ENCODE measurements at regions not wholly inside any gene's neighbourhood (a gene's known extent, or its start where the extent isn't known, plus 50 kb on each side); places are given as distances from the start of the nearest gene placed in this dataset.
A peak's percentile ranks its signal among the peaks of the same experiment; 100 is the strongest.

DNA sequence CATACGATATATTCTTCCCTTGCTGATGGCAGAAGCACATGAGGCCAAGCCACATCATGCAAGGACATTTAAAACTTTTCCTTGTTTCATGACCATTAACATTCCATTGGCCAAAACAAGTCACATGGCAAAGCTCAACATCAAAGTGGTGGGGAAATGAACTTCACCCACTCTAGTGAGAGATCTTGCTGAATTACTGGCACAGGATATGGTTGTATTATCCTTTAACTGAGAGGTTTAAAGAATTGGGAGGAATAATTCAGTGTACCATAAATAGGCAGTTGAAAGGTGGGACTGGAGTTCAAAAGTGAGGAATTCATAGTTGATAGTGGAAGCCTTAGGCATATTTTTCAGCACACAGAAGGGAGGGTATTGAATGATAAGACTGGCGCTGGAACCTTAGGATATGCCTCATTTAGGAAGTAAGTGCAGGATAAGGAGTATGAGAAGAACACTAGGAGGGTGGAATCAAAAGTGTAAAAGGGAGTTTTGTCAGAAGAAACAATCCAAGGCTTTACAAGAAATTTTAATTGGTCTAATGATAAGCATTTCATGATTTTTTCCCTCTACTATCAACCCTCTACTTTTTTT is 398.8 kb downstream of the C12orf75 start:
- no peak for TF ChIP-seq TCF12 (IDR thresholded peaks at IDR 0.05; ENCODE audit: low read depth)
- TF ChIP-seq EGR1 (IDR thresholded peaks at IDR 0.05): no peak
- no peak for TF ChIP-seq FOXM1 (IDR thresholded peaks at IDR 0.05; ENCODE audit: borderline replicate concordance, low read depth)
- TF ChIP-seq MAX (IDR thresholded peaks at IDR 0.05): no peak
- no peak for TF ChIP-seq REST (IDR thresholded peaks at IDR 0.05; ENCODE audit: low read depth)
- peak; percentile 46; the same call in 1 of the 2 replicates for TF ChIP-seq USF1 (IDR thresholded peaks at IDR 0.05)

GRCh38 chr12:105729926-105730325 is 399.4 kb downstream of the C12orf75 start:
- TF ChIP-seq CREB1 (IDR thresholded peaks at IDR 0.05; ENCODE audit: low read depth) (no peak), CEBPB (IDR thresholded peaks at IDR 0.05) (no peak), REST (IDR thresholded peaks at IDR 0.05; ENCODE audit: low read depth) (no peak), EGR1 (IDR thresholded peaks at IDR 0.05) (no peak), NFIC (IDR thresholded peaks at IDR 0.05) (no peak), MAX (IDR thresholded peaks at IDR 0.05) (no peak), USF1 (IDR thresholded peaks at IDR 0.05) (no peak), TEAD4 (IDR thresholded peaks at IDR 0.05) (no peak), TCF12 (IDR thresholded peaks at IDR 0.05; ENCODE audit: low read depth) (no peak), RAD21 (IDR thresholded peaks at IDR 0.05; ENCODE audit: low read depth) (no peak), YY1 (IDR thresholded peaks at IDR 0.05; ENCODE audit: low read depth) (no peak)

- no peak for TF ChIP-seq USF1 (IDR thresholded peaks at IDR 0.05)
- TF ChIP-seq MAX (IDR thresholded peaks at IDR 0.05): no peak
- TF ChIP-seq TAF1 (IDR thresholded peaks at IDR 0.05; ENCODE audit: low read depth): no peak
- no peak for TF ChIP-seq TEAD4 (IDR thresholded peaks at IDR 0.05)
- TF ChIP-seq REST (IDR thresholded peaks at IDR 0.05; ENCODE audit: low read depth): no peak
- no peak for TF ChIP-seq EGR1 (IDR thresholded peaks at IDR 0.05)
- TF ChIP-seq TCF12 (IDR thresholded peaks at IDR 0.05; ENCODE audit: low read depth): no peak
- no peak for TF ChIP-seq FOXM1 (IDR thresholded peaks at IDR 0.05; ENCODE audit: borderline replicate concordance, low read depth)
- TF ChIP-seq EP300 (IDR thresholded peaks at IDR 0.05; ENCODE audit: borderline replicate concordance): no peak
- no peak for TF ChIP-seq RAD21 (IDR thresholded peaks at IDR 0.05; ENCODE audit: low read depth)
- TF ChIP-seq NFIC (IDR thresholded peaks at IDR 0.05): no peak
- TF ChIP-seq CEBPB (IDR thresholded peaks at IDR 0.05): no peak
- TF ChIP-seq YY1 (IDR thresholded peaks at IDR 0.05; ENCODE audit: low read depth): no peak
- no peak for TF ChIP-seq ZBTB7A (IDR thresholded peaks at IDR 0.05; ENCODE audit: low read depth)
- no peak for TF ChIP-seq CREB1 (IDR thresholded peaks at IDR 0.05; ENCODE audit: low read depth)
Measured at GRCh38 chr12:105733579-105733978, 403.1 kb downstream of the C12orf75 start.

- TF ChIP-seq MAX (IDR thresholded peaks at IDR 0.05) (no peak), ZBTB7A (IDR thresholded peaks at IDR 0.05; ENCODE audit: low read depth) (no peak), CREB1 (IDR thresholded peaks at IDR 0.05; ENCODE audit: low read depth) (no peak), EP300 (IDR thresholded peaks at IDR 0.05; ENCODE audit: borderline replicate concordance) (no peak), USF1 (IDR thresholded peaks at IDR 0.05) (no peak), NFIC (IDR thresholded peaks at IDR 0.05) (no peak), YY1 (IDR thresholded peaks at IDR 0.05; ENCODE audit: low read depth) (no peak), TAF1 (IDR thresholded peaks at IDR 0.05; ENCODE audit: low read depth) (no peak), RAD21 (IDR thresholded peaks at IDR 0.05; ENCODE audit: low read depth) (no peak), FOXM1 (IDR thresholded peaks at IDR 0.05; ENCODE audit: borderline replicate concordance, low read depth) (no peak), CEBPB (IDR thresholded peaks at IDR 0.05) (no peak), EGR1 (IDR thresholded peaks at IDR 0.05) (no peak), REST (IDR thresholded peaks at IDR 0.05; ENCODE audit: low read depth) (no peak), TEAD4 (IDR thresholded peaks at IDR 0.05) (no peak), TCF12 (IDR thresholded peaks at IDR 0.05; ENCODE audit: low read depth) (no peak)
Measured at GRCh38 chr12:105736498-105736897, 402.3 kb downstream of the NUAK1 start.
